COLO668 (cell line): ENCODE measurements at regions not wholly inside any gene's neighbourhood (a gene's known extent, or its start where the extent isn't known, plus 50 kb on each side); places are given as distances from the start of the nearest gene placed in this dataset.
"Not testable (repeated sequence)": the region's sequence is repeated elsewhere in the genome, so short reads cannot be mapped to it uniquely, and the experiment has no call there.

Experiments
- DNase-seq: peaks from one replicate; lab custom pipeline; 2025; ENCODE audit not compliant: unreplicated experiment; lab: John Stamatoyannopoulos, UW

GRCh38 chr1:193415256-193415655 is 228.8 kb upstream of the B3GALT2 start:
- no peak for DNase-seq

DNA sequence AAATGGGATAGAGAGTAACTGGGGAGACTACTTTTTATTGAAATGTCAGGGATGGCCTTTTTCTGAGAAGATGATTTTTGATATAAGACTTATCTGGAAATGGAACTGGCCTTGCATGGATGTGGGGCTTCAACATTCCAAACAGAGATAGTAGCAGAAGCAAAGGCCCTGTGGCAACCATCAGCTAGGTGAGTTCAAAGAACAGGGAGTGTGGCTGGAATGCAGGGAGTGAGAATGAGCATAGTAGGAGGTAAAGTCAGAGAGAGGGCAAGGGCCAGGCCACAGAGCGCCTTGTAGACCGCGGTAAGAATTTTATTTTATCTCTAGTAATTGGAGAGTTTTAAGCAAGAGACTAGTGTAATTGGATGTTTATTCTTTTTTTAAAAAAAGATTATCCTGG is 227.0 kb upstream of the B3GALT2 start:
- no peak for DNase-seq

DNA sequence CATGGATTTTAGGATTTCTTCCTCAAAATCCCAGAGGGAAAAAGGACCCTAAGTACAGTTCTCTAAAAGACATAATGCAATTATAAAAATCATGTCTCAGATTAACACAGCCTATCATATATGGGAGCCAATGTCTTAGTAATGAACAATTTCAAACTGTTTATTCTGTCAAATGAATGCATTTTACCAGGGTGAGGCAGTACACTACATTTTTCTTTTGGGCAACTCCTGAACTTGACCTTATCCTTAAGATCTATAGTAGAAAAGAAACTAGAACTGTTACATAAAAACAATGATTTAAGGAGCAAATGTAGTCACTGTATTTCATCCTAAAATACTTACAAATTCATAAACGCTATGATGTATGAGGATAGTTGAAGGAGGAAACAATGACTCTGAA is 226.3 kb upstream of the B3GALT2 start:
- DNase-seq, result no peak

- DNase-seq, result no peak
Observed at GRCh38 chr1:193411714-193412113, 225.3 kb upstream of the B3GALT2 start.

DNA sequence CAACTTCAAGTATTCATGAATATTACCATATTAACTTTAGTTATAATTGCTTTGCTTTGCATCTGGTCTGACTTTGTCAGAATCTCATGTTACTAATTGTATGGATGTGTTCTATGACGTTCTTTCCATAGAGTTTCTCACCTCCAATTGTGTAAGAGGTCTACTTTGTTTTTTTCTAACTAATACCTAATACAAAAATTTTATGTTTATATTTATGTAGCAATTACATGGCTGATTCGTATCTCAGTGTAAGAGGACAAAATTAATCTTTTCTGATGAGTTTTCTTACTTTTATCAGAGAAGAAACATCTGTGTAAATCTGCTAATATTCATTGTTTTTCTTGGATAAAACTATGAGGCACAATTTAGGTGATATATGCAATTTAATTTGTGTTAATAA is 224.8 kb upstream of the B3GALT2 start:
- DNase-seq, result no peak

DNA sequence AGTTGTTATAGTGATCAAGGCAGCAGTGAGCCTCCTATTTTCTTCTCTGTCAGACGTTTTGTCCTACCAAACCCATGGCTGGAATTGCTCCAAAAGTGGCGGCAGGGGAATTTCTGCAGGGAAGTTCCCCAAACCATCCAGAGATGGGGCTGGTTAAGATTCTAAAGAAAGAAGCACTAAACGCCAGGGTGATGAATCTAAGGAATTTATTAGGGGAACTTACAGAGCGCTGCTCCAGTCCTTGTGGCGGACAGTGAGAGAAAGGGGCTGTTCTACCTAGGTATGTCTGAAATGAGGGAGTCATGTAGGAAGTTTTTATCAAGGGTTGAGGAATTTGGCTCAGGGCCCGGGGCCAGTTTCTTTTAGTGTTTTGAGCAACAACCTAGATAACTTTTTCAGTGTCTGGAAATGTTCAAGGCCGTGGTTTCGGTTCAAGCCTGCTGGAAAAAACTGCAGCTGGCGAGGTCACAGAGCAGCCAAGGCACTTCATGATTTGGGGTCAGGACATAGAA is 222.4 kb upstream of the B3GALT2 start:
- DNase-seq, result no peak

- no peak for DNase-seq
Observed at GRCh38 chr1:193406901-193407300, 220.5 kb upstream of the B3GALT2 start.

- DNase-seq, result no peak
Observed at GRCh38 chr1:193404236-193404635, 217.8 kb upstream of the B3GALT2 start.

GRCh38 chr1:193402977-193403376 is 216.6 kb upstream of the B3GALT2 start:
- no peak for DNase-seq

- no peak for DNase-seq
Observed at GRCh38 chr1:193402037-193402436, 215.6 kb upstream of the B3GALT2 start.

DNA sequence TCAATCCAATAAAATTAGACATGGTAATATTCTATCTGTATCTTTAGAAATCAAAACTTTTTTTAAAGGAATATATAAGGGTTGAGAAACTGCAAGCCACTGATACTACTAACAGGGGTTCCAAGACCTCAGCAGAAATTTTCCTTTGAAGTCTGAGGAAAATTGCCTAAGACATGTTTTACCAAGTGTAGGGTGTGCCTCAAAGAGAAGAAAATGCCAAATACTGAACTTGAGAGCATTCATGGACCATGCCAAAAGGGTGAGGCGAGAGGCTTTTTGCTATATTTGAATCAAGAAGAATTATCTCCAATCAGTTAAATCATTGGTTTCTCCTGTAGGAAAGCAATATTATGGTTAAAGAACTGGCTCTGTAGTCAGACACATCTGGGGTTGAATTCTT is 207.9 kb upstream of the B3GALT2 start:
- DNase-seq, result no peak

- no peak for DNase-seq
Observed at GRCh38 chr1:193392686-193393085, 206.3 kb upstream of the B3GALT2 start.

DNA sequence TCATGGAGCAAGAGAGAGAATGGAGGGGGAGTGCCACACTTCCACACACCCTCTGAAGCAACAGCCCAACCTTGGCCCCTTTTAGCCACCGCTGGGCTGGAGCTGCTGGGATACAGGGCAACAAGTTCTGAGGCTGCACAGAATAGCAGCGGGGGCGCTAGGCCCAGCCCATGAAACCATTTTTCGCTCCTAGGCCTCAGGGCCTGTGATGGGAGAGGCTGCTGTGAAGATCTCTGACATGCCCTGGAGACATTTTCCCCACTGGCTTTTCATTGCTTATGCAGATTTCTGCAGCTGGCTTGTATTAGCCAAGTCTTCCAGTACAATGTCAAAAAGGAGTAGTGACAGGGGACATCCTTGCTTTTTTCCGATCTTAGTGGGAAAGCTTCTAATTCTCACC is 202.3 kb upstream of the B3GALT2 start:
- DNase-seq, result no peak

DNA sequence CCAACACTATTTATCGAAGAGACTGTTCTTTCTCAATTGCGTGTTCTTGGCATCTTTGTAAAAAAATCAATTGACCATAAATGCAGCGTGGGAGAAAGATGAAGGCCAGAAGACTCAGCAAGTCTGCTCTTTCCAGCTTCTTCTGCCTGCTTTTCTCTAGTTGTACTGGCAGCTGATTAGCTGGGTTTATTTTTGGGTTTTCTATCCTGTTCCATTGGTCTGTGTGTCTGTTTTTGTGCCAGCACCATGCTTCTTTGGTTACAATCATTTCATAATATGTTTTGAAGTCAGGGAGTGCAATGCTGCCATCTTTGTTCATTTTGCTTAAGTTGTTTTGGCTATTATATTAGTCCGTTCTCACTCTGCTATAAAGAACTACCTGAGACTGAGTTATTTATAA is 201.8 kb upstream of the B3GALT2 start:
- DNase-seq, result no peak

- DNase-seq, result no peak
Observed at GRCh38 chr1:193387406-193387805, 201.0 kb upstream of the B3GALT2 start.

DNA sequence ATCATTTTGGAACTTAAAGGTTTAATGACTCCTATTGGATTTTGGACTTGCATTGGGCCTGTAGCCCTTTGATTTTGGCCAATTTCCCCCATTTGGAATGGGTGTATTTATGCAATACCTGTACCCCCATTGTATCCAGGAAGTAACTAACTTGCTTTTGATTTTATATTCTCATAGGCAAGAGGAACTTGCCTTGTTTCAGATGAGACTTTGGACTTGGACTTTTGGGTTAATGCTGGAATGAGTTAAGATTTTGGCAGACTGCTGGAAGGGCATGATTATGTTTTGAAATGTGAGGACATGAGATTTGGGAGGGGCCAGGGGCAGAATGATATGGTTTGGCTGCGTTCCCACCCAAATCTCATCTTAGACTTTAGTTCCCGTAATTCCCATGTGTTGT is 192.0 kb upstream of the B3GALT2 start:
- not testable (repeated sequence) for DNase-seq

GRCh38 chr1:193377472-193377871 is 191.1 kb upstream of the B3GALT2 start:
- no peak for DNase-seq

- DNase-seq, result no peak
Observed at GRCh38 chr1:193372553-193372952, 186.1 kb upstream of the B3GALT2 start.

- DNase-seq, result no peak
Observed at GRCh38 chr1:193368302-193368701, 181.9 kb upstream of the B3GALT2 start.

DNA sequence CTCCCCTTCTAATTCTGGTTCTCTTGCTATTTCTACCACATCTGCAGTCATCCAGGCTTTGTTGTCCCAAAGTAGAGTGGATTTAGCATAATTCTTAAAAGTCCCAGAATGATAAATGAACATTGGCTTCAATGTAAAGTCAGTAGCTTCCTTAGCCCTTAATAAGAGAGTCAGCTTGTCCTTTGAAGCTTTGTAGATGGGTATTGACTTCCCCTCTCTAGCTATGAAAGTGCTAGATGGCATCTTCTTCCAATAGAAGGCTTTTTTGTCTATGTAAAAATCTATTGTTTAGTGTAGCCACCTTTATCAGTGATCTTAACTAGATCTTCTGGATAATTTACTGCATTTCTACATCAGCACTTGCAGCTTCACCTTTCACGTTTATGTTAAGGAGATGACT is 181.4 kb upstream of the B3GALT2 start:
- DNase-seq, result no peak

GRCh38 chr1:193366764-193367507 is 180.5 kb upstream of the B3GALT2 start:
- no peak for DNase-seq

DNA sequence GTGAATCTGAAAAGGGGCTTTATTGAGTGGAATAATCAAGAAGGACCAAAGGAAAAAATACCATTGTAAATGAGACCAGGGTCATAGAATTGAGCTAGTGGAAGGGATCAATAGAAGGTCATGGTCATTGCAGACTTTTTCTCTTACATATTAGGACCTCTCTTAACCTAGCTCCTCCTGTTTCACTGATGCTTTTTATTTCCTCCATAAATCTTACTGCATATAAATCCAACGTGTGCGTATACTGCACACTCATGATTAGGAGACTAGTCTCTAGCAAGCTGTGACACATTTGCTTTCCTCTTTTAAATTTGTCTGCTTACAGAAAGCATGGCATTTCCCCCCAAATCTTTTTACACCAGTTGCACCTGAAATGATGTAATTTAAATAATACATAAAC is 179.6 kb upstream of the B3GALT2 start:
- no peak for DNase-seq

- no peak for DNase-seq
Observed at GRCh38 chr1:193359631-193360030, 173.2 kb upstream of the B3GALT2 start.
